H1 (cell line): ENCODE measurements at regions not wholly inside any gene's neighbourhood (a gene's known extent, or its start where the extent isn't known, plus 50 kb on each side); places are given as distances from the start of the nearest gene placed in this dataset.

Source experiments
- CTCF ChIA-PET: fragments of 300-600 bp; sonication (Branson Sonifier 250); formaldehyde crosslinking; loops from one replicate; lab custom pipeline; 2021; ENCODE audit not compliant: partially characterized antibody; lab: Charles Lee
- POLR2A ChIA-PET: fragments of 300-600 bp; sonication (Branson Sonifier 250); formaldehyde crosslinking; loops from one replicate; lab custom pipeline; 2021; ENCODE audit warnings: inconsistent platforms; ENCODE audit not compliant: partially characterized antibody; lab: Charles Lee
- DNase-seq, 2 experiments: peaks; one replicate each; pipeline versions ENCODE4 v3.0.0 to v3.0.0-alpha.2; 2010 to 2022; ENCODE audit warnings: low spot score in 2 of 2, low read depth in 1 of 2, mixed read lengths in 1 of 2
- FAIRE-seq: peaks from 2 replicates; lab custom pipeline; 2011; peaks lifted over from hg19 to GRCh38; lab: Jason Lieb, UNC
- H2AFZ ChIP-seq: 2 replicates; pipeline ENCODE4 v1.8.1; 2012; ENCODE audit warnings: low read length, inconsistent platforms
- H2AK5ac ChIP-seq: 2 replicates; pipeline ENCODE4 v1.6.1; 2013; ENCODE audit warnings: low read depth, low read length
- H2BK120ac ChIP-seq: replicated peaks from 2 replicates; pipeline ENCODE3; 2013; ENCODE audit warnings: low read depth, low read length, inconsistent platforms
- H2BK12ac ChIP-seq: 2 replicates; pipeline ENCODE4 v1.6.1; 2013; ENCODE audit warnings: low read depth, low read length
- H2BK15ac ChIP-seq: 2 replicates; pipeline ENCODE4 v1.6.1; 2013; ENCODE audit warnings: low read length
- H2BK20ac ChIP-seq: 2 replicates; pipeline ENCODE4 v1.6.1; 2013; ENCODE audit warnings: low read length
- H2BK5ac ChIP-seq: 2 replicates; pipeline ENCODE4 v1.6.1; 2013; ENCODE audit warnings: low read depth, low read length
- H3K14ac ChIP-seq: 2 replicates; pipeline ENCODE4 v1.6.1; 2013; ENCODE audit warnings: inconsistent platforms; ENCODE audit not compliant: insufficient read length
- H3K18ac ChIP-seq: 2 replicates; pipeline ENCODE4 v1.6.1; 2013; ENCODE audit warnings: low read length; ENCODE audit errors: extremely low read depth
- H3K23ac ChIP-seq: 2 replicates; pipeline ENCODE4 v1.6.1; 2013; ENCODE audit warnings: inconsistent platforms; ENCODE audit not compliant: insufficient read length
- H3K23me2 ChIP-seq: 2 replicates; pipeline ENCODE4 v1.6.1; 2013; ENCODE audit warnings: low read depth, low read length
- H3K27ac ChIP-seq: 2 replicates; pipeline ENCODE4 v1.6.1; 2011; ENCODE audit warnings: low read depth, low read length, inconsistent platforms
- H3K27me3 ChIP-seq, 4 experiments: replicated peaks in 1 of 4; 1 replicate in 1 of 4; 2 replicates in 3 of 4; pipeline versions ENCODE4 v1.6.1 to v1.8.1; 2011 to 2013; ENCODE audit warnings: low read length in 3 of 4, mild to moderate bottlenecking in 3 of 4, inconsistent platforms in 2 of 4, mixed read lengths in 2 of 4, moderate library complexity in 1 of 4; ENCODE audit not compliant: control insufficient read depth in 3 of 4, insufficient read depth in 3 of 4; ENCODE audit errors: extremely low read depth in 1 of 4
- H3K36me3 ChIP-seq, 4 experiments: 2 replicates each; pipeline versions ENCODE4 v1.6.1 to v1.8.1; 2011 to 2013; ENCODE audit warnings: mild to moderate bottlenecking in 4 of 4, low read length in 3 of 4, moderate library complexity in 2 of 4, control low read depth in 1 of 4, inconsistent platforms in 1 of 4; ENCODE audit not compliant: insufficient read depth in 4 of 4, control insufficient read depth in 2 of 4
- H3K4ac ChIP-seq: replicated peaks from 2 replicates; pipeline ENCODE3; 2013; ENCODE audit warnings: low read length, low read depth, mixed read lengths, inconsistent platforms; ENCODE audit not compliant: insufficient read length
- H3K4me1 ChIP-seq, 4 experiments: replicated peaks in 1 of 4; 1 replicate in 1 of 4; 2 replicates in 3 of 4; pipeline versions ENCODE4 v1.6.1 to v1.8.1; 2011 to 2013; ENCODE audit warnings: low read length in 3 of 4, inconsistent platforms in 2 of 4, mixed read lengths in 1 of 4; ENCODE audit not compliant: insufficient read depth in 4 of 4, control insufficient read depth in 3 of 4
- H3K4me2 ChIP-seq, 2 experiments: 2 replicates each; pipeline versions ENCODE4 v1.6.1 to v1.8.1; 2011 to 2013; ENCODE audit warnings: low read depth in 2 of 2, low read length in 2 of 2, control low read depth in 1 of 2, inconsistent platforms in 1 of 2, mild to moderate bottlenecking in 1 of 2; ENCODE audit not compliant: insufficient read depth in 1 of 2
- H3K4me3 ChIP-seq, 4 experiments: fragments of 200-600, 300-600 bp in 1 of 4; sonication (generic), shearing (Covaris generic), sonication (Bioruptor Twin) in 1 of 4; 2 replicates each; pipeline versions ENCODE4 v1.5.1 to v1.8.1; 2011 to 2016; ENCODE audit warnings: low read length in 4 of 4, low read depth in 3 of 4, control low read depth in 2 of 4, inconsistent platforms in 2 of 4, mild to moderate bottlenecking in 2 of 4, mixed read lengths in 1 of 4, moderate library complexity in 1 of 4; ENCODE audit not compliant: insufficient read depth in 2 of 4; ENCODE audit errors: extremely low read depth in 1 of 4
- H3K56ac ChIP-seq: replicated peaks from 2 replicates; pipeline ENCODE3; 2013; ENCODE audit warnings: low read depth, mild to moderate bottlenecking, mixed read lengths, low read length, inconsistent platforms; ENCODE audit not compliant: insufficient read length
- H3K79me1 ChIP-seq: 2 replicates; pipeline ENCODE4 v1.6.1; 2013; ENCODE audit warnings: low read depth, low read length, control low read depth
- H3K79me2 ChIP-seq, 2 experiments: 2 replicates each; pipeline versions ENCODE4 v1.6.1 to v1.8.1; 2012 to 2013; ENCODE audit warnings: low read length in 2 of 2, mild to moderate bottlenecking in 2 of 2, inconsistent platforms in 1 of 2; ENCODE audit not compliant: insufficient read depth in 2 of 2, control insufficient read depth in 1 of 2
- H3K9ac ChIP-seq, 4 experiments: replicated peaks in 1 of 4; 1 replicate in 1 of 4; 2 replicates in 3 of 4; pipeline versions ENCODE4 v1.6.1 to v1.8.1; 2011 to 2013; ENCODE audit warnings: low read depth in 3 of 4, low read length in 3 of 4, control low read depth in 2 of 4, mild to moderate bottlenecking in 2 of 4, moderate library complexity in 2 of 4, inconsistent platforms in 1 of 4; ENCODE audit errors: extremely low read depth in 1 of 4
- H3K9me3 ChIP-seq, 2 experiments: 2 replicates each; pipeline versions ENCODE4 v1.6.1 to v1.8.1; 2012 to 2013; ENCODE audit warnings: mild to moderate bottlenecking in 2 of 2, moderate library complexity in 2 of 2, control low read depth in 1 of 2, inconsistent platforms in 1 of 2, low read depth in 1 of 2, low read length in 1 of 2, mixed read lengths in 1 of 2; ENCODE audit not compliant: insufficient read depth in 2 of 2
- H4K20me1 ChIP-seq, 2 experiments: replicated peaks in 1 of 2; 2 replicates each; pipeline versions ENCODE3 to v1.8.1; 2011 to 2013; ENCODE audit warnings: inconsistent platforms in 2 of 2, low read length in 2 of 2, mild to moderate bottlenecking in 1 of 2; ENCODE audit not compliant: insufficient read depth in 2 of 2, control insufficient read depth in 1 of 2
- H4K5ac ChIP-seq: 2 replicates; pipeline ENCODE4 v1.6.1; 2013; ENCODE audit warnings: low read length, low read depth, mixed read lengths, inconsistent platforms; ENCODE audit not compliant: insufficient read length
- H4K8ac ChIP-seq: 2 replicates; pipeline ENCODE4 v1.8.0; 2013; ENCODE audit warnings: mild to moderate bottlenecking, moderate library complexity, low read length, inconsistent platforms; ENCODE audit not compliant: insufficient read depth; ENCODE audit errors: extremely low read depth
- H4K91ac ChIP-seq: replicated peaks from 2 replicates; pipeline ENCODE3; 2013; ENCODE audit warnings: low read length, mixed read lengths, inconsistent platforms; ENCODE audit not compliant: insufficient read length
- WGBS, 2 experiments: shearing (Covaris generic) in 1 of 2; methylation state at CpG; one replicate each; pipeline versions ENCODE4 v1.1.6 to v1.1.7; 2013 to 2015; ENCODE audit warnings: low lambda C conversion rate in 2 of 2, mixed read lengths in 2 of 2, inconsistent platforms in 1 of 2, low coverage in 1 of 2, missing lambda C conversion rate in 1 of 2; ENCODE audit not compliant: insufficient replicate concordance in 2 of 2, insufficient coverage in 1 of 2, insufficient read length in 1 of 2; ENCODE audit errors: extremely low coverage in 1 of 2, missing lambda C conversion rate in 1 of 2; 5-methylcytosine and 5-hydroxymethylcytosine counted together
- TF ChIP-seq, protein P1 (sequence below): fragments of 300-600 bp; sonication (generic); IDR thresholded peaks from 2 replicates; pipeline ENCODE4 v1.7.1; 2012; ENCODE audit warnings: low read length, moderate library complexity, mild to moderate bottlenecking, inconsistent platforms; ENCODE audit not compliant: insufficient replicate concordance

DNA sequence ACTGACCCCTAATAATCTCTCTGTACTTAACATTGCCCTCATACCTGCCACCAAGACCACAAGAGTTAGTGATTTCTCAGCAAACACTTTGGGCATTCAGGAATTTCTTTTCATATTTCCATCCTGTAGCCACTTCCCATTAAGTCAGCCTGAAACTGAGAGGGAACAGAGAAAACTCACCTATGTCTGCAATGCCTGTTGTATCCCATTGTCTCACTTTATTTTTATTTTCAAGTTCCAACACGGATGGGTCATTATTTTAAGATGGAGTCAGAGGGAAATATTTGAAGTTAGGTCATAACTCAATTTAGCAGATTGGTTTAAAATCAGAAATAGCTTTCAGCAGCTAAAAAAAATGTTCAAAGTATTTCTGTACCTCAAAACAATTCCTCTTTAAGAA lies 937.8 kb upstream of the CHORDC1 start:
- Histone ChIP-seq H2BK5ac (no peak overlapping the region), H3K4ac (no peak overlapping the region), H4K91ac (no peak overlapping the region), H3K14ac (no peak overlapping the region), H3K79me2 (no peaks in the 10 kb centered on the region), H3K36me3 (no peaks in the 10 kb centered on the region), H3K4me1 (no peaks in the 10 kb centered on the region), H3K23me2 (no peaks in the 10 kb centered on the region), H4K5ac (no peak overlapping the region), H2BK120ac (no peak overlapping the region), H3K79me1 (no peaks in the 10 kb centered on the region), H3K9ac (no peak overlapping the region), H3K18ac (no peak overlapping the region), H2AK5ac (no peak overlapping the region), H3K27ac (no peak overlapping the region), H3K4me3 (no peak overlapping the region), H4K8ac (no peak overlapping the region), H3K9me3 (no peaks in the 10 kb centered on the region), H3K23ac (no peak overlapping the region), H3K4me2 (no peak overlapping the region), H2BK15ac (no peak overlapping the region), H2AFZ (peak overlapping the region; percentile 70; the same call in 1 of the 2 replicates), H3K27me3 (no peaks in the 10 kb centered on the region), H2BK20ac (no peak overlapping the region), H2BK12ac (no peak overlapping the region), H4K20me1 (no peaks in the 10 kb centered on the region), H3K56ac (no peak overlapping the region)
- CTCF ChIA-PET, result interaction anchor here (0.9 kb wide), 1 partner anchor 686 kb away, joined by 3 read pairs; no protein-coding TSS in a partner anchor
- 100% methylated on average over 1 of the region's 1 CpG; no CpG with 5 or more reads in 1 of the 2 experiments for WGBS, 2 experiments
- POLR2A ChIA-PET, result no interaction called here
- DNase-seq (no peak), FAIRE-seq (no peak)
- TF ChIP-seq, protein P1, sequence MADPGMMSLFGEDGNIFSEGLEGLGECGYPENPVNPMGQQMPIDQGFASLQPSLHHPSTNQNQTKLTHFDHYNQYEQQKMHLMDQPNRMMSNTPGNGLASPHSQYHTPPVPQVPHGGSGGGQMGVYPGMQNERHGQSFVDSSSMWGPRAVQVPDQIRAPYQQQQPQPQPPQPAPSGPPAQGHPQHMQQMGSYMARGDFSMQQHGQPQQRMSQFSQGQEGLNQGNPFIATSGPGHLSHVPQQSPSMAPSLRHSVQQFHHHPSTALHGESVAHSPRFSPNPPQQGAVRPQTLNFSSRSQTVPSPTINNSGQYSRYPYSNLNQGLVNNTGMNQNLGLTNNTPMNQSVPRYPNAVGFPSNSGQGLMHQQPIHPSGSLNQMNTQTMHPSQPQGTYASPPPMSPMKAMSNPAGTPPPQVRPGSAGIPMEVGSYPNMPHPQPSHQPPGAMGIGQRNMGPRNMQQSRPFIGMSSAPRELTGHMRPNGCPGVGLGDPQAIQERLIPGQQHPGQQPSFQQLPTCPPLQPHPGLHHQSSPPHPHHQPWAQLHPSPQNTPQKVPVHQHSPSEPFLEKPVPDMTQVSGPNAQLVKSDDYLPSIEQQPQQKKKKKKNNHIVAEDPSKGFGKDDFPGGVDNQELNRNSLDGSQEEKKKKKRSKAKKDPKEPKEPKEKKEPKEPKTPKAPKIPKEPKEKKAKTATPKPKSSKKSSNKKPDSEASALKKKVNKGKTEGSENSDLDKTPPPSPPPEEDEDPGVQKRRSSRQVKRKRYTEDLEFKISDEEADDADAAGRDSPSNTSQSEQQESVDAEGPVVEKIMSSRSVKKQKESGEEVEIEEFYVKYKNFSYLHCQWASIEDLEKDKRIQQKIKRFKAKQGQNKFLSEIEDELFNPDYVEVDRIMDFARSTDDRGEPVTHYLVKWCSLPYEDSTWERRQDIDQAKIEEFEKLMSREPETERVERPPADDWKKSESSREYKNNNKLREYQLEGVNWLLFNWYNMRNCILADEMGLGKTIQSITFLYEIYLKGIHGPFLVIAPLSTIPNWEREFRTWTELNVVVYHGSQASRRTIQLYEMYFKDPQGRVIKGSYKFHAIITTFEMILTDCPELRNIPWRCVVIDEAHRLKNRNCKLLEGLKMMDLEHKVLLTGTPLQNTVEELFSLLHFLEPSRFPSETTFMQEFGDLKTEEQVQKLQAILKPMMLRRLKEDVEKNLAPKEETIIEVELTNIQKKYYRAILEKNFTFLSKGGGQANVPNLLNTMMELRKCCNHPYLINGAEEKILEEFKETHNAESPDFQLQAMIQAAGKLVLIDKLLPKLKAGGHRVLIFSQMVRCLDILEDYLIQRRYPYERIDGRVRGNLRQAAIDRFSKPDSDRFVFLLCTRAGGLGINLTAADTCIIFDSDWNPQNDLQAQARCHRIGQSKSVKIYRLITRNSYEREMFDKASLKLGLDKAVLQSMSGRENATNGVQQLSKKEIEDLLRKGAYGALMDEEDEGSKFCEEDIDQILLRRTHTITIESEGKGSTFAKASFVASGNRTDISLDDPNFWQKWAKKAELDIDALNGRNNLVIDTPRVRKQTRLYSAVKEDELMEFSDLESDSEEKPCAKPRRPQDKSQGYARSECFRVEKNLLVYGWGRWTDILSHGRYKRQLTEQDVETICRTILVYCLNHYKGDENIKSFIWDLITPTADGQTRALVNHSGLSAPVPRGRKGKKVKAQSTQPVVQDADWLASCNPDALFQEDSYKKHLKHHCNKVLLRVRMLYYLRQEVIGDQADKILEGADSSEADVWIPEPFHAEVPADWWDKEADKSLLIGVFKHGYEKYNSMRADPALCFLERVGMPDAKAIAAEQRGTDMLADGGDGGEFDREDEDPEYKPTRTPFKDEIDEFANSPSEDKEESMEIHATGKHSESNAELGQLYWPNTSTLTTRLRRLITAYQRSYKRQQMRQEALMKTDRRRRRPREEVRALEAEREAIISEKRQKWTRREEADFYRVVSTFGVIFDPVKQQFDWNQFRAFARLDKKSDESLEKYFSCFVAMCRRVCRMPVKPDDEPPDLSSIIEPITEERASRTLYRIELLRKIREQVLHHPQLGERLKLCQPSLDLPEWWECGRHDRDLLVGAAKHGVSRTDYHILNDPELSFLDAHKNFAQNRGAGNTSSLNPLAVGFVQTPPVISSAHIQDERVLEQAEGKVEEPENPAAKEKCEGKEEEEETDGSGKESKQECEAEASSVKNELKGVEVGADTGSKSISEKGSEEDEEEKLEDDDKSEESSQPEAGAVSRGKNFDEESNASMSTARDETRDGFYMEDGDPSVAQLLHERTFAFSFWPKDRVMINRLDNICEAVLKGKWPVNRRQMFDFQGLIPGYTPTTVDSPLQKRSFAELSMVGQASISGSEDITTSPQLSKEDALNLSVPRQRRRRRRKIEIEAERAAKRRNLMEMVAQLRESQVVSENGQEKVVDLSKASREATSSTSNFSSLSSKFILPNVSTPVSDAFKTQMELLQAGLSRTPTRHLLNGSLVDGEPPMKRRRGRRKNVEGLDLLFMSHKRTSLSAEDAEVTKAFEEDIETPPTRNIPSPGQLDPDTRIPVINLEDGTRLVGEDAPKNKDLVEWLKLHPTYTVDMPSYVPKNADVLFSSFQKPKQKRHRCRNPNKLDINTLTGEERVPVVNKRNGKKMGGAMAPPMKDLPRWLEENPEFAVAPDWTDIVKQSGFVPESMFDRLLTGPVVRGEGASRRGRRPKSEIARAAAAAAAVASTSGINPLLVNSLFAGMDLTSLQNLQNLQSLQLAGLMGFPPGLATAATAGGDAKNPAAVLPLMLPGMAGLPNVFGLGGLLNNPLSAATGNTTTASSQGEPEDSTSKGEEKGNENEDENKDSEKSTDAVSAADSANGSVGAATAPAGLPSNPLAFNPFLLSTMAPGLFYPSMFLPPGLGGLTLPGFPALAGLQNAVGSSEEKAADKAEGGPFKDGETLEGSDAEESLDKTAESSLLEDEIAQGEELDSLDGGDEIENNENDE, result no peak
